NCI-H510A (cell line): ENCODE measurements at regions not wholly inside any gene's neighbourhood (a gene's known extent, or its start where the extent isn't known, plus 50 kb on each side); places are given as distances from the start of the nearest gene placed in this dataset.

Experiments
- DNase-seq: peaks from one replicate; lab custom pipeline; 2025; lab: John Stamatoyannopoulos, UW

DNA sequence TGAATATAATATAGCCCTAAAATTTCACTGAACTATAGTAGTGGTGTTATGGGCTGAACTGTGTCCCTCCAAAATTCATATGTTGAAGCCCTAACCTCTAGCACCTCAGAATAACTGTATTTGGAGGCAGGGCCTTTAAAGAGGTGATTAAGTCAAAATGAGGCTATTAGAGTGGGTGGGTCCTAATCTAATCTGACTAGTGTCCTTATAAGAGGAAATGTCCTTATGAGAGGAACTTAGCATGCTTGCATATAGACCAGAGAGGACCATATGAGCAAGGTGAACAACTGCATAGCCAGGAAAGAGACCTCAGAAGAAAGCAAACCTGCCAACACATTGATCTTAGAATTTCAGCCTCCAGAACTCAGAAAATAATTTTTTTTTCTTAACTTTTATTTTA lies 238.4 kb downstream of the ZEB2 start:
- no peak for DNase-seq

DNA sequence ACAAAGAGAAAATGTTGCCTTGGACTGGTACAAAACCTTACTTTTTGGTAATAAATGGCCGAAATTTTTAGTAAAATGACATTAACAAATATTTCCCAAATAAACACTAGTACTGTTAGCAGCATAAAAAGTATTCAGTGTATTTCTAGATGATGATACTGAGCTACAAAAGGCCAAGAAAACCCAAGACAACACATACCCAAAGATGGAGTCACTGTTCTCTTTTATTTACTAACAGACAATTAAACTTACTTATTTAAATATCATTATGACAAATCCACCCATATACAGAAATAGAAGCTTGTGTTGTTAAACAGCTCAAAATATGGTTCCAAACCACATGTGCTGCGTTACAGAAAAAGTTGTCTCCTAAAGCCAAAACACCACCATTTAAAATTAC lies 239.9 kb downstream of the ZEB2 start:
- DNase-seq, result no peak

DNA sequence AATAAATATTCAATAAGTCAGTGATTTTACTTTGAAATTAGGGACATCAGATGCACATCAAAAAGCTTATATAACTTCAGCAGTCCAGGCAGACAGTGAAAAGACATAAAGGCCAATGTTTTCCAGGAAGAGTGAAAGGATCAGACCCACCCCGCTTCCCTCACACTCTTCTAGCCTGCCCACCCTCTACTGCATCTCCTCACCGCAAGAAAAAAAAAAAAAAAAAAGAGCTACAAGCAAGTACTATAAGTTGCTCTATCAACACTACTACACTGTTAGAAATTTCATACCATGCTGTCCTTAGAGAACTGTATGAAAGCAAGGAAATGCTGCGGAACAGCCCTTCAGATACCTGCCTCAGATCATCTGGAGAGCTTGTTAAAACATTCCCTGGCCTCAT lies 240.8 kb downstream of the ZEB2 start:
- no peak for DNase-seq

DNA sequence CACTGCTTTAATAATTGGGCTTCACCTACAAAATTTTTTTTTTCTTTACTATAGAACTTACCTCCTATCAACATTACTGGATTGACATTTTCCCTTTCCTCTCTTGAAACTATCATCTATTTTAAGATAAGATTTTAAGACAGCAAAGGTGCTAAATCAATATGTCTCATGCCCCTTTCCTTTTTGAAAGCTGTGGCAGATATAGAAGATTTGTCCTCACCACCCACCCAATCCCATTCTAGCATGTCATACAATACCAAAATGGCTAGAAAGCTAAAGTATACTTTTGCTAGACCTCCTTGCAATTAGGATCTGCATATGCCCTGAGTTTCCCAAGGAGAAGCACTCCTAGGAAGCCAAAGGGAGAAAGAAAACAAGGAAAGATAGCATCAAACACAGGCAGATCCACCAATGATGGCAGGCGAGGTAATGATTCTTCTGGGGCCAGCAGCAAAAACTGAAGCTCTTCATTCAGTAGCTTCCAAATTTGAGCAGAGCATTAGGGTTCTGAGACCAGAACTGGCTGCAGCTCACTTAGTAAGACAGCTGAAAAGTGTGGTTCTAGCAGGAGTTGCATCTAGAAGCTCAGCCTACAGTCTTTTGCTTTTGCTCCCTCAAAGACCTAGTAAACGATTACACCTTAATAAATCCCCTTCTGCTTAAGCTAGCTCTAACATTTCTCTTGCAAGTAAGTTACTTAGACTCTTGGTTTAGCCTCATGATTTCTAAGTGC lies 242.1 kb downstream of the ZEB2 start:
- no peak for DNase-seq

DNA sequence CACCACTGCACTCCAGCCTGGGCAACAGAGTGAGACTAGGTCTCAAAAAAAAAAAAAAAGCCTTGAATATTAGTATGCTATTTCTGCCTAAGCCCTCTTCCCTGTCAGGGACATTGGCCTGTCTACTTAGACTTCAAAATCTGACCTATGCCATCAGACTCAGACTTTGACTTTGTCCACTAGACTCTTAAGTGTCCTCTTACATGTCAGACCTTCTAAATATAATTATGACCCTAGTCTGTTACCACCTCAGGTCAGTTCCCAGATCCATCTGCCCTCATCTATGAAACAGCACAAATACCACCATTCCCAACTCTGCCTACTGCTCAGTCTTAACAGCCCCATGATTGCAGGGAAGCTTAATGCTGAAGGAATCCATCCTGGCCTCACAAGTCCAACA lies 244.6 kb downstream of the ZEB2 start:
- DNase-seq, result no peak

DNA sequence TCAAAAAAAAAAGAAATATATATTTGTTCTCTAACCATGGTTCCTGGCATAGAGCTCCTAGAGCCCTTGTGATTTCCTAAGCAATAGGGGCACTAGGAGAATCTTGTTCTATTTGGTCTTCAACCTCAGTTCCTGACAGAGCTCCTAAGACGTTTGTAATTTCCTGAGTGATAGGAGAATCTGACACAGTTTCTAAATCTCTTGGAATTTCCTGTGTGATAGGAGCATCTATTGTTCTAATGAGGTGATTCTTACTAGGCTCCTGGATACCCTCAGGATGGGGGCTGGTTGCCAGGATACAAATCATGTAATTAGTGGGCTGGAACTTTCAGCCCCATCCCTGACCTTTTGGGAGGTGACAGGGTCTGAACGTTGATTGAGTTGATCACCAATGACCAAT lies 245.8 kb downstream of the ZEB2 start:
- DNase-seq, result no peak

DNA sequence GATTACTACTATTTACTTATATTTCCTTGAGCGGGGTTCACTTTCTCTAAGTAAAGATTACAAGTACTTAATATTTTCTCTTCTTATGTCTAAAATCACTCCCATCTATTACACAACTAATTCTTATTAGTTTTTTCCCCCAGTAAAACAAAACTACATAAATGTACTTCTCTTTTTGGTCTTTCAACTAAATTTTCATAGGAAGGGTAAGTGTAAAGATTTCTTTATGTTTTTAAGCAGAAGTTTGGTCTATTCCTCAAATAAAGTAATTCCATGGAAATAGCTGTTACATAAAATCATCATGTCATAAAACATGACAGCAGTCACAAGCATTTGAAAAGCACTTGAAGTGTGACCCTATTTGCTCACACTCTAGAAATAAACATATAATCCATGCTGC lies 249.0 kb downstream of the ZEB2 start:
- DNase-seq, result no peak

DNA sequence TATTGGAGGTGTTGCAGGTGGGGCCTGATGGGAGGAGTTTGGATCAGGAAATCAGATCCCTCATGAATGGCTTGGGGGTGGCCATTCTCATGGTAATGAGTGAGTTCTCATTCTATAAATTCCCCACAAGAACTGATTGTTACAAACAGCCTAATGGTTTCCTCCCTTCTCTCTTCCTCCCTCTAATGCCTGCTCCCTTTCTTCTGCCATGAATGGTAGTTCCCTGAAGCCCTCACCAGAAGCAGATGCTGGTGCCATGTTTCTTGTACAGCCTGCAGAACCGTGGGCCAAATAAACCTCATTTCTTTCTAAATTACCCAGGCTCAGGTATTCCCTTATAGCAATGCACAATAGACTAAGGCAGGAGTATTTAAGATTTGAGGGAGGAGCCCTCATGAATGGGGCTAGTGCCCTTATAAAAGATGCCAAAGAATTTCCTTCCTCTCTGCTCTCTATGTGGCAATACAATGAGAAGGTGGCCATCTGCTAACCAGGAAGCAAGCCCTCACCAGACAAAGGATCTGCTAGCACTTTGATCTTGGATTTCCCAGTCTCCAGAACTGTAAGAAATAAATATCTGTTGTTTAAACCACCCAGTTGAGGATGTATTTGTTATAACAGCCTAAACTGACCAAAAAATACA lies 251.8 kb downstream of the ZEB2 start:
- DNase-seq, result no peak

DNA sequence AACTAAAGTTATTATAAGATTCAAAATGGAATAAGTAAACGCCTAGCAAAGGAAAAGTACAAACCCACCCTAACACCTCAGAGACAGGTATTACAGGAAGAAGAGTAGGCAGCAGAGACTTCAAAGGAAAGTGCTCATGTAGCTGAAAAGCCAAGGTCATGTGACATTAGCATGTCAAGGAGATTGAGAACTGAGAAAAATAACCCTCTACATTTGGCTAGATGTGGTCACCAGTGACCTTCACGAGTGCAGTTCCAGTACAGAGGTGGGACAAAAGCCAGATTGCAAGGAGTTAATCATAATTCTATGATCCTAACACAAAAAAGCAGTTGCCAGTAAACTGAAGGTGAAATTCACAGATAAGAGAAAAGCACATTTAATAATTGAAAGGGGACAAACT lies 252.7 kb downstream of the ZEB2 start:
- no peak for DNase-seq

DNA sequence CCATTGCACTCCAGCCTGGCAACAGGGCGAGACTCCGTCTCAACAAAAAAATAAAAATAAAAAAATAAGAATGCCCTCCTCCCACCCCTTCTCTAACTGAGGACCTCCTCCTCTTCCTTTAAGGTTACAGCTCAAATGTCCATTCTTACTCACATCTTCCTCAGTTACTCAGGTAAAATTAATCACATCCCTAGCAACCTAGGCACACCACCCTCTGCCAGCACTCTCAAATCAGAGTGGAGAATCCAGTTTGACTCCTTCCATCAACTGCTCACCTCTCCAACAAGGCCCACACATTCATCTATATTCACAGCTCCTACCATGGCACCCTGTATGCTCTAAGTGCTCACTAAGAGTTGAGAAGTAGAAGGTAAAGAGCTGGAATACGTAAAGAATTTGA lies 254.3 kb downstream of the ZEB2 start:
- DNase-seq, result no peak

DNA sequence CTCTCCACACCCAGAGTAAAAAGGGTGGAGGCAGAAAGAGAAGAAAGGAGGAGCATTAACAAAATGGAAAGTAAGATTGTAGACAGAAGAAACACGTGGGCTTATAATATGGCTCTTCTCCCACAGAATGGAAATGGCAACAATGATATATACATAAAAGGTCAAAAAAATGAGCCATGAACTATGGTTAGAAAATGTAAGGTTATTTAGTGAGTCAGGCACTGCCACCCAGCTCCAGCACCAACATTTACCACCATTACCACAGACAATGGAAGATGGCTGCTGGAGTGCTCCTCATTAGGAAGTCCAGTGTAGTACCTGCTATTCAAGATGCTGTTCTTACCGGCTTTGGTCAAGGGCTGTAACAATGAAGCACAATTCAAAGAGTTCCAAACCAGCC lies 258.0 kb downstream of the ZEB2 start:
- no peak for DNase-seq

DNA sequence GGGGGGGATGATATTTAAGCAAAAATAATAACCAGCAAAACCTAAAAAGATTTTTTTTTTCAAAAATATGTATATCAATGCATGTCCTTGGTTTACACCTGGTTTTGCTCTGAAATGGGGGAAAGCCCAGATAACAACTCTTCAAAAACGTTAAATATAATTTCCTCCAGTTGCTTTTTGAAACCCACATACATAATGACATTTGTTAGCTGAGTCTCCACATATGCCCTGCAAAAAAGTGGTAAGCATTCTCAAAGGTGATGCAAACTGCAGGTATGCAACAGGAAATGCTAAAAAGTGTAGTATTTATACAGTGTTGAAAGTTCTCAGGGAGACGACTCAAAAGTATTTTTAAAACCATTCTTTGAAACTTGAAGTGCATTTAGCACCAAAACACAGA lies 258.6 kb downstream of the ZEB2 start:
- no peak for DNase-seq

DNA sequence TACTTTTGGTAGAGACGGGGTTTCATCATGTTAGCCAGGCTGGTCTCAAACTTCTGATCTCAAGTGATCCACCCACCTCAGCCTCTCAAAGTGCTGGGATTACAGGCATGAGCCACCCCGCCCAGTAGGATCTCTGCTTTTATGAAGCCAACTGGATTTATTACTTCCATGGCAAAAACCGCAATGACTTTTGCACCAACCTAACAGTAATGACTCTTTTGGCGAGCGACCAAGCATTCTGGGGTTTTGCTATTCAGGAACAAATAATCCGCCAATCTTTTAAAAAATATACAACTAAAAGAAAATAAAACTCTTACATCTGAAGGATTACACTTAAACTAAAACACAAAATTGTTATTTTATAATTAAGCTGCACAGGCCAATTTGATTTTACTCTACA lies 260.6 kb downstream of the ZEB2 start:
- no peak for DNase-seq

DNA sequence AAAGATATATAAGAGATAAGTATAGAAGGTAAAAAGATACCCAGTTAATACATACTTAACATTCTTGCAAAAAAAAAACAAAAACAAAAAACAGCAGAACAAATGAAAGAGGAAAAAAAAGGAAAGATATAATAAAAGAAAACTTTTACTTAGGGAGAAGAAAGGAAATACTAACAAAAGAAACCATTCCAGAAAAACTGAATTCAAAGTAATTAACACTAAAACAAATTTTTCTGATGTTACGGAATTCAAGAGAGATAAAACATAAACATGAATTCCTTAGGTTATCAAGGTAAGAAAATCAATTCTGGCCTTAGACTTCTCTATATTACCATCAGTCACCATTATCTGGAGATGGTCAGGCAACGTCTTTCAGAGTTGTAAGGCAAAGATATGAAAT lies 261.8 kb downstream of the ZEB2 start:
- DNase-seq, result no peak

DNA sequence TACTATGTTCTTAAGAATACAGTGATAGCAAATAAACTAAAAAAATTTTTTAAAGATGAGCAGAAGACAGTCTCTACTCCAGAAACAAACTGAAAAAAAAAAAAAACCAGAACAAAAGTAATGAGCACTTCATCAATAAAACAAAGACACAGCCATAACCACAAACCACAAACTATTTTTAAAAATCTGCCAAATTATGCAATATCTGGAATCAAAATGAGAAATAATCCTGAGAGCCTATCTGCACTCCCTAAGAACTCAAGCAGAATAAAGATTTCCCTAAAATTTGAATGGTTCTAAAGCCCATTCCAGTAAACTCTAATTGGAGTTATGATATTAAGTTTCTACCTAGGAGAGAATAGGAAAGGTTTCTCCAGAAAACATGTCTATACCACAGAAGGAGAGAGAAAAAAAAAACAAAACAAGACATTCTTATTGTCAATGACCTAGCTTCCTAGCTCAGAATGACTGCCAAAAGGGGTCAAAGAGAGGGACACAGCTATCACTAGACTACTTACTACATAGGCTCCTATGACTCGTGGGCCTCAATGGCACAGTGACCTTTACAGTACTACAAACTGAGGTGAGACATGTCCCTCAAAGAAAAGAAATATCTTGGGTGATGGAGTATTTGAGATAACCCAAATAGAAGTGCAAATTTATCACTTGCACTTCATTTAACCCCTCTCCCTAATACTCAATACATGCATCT lies 262.8 kb downstream of the ZEB2 start:
- no peak for DNase-seq

DNA sequence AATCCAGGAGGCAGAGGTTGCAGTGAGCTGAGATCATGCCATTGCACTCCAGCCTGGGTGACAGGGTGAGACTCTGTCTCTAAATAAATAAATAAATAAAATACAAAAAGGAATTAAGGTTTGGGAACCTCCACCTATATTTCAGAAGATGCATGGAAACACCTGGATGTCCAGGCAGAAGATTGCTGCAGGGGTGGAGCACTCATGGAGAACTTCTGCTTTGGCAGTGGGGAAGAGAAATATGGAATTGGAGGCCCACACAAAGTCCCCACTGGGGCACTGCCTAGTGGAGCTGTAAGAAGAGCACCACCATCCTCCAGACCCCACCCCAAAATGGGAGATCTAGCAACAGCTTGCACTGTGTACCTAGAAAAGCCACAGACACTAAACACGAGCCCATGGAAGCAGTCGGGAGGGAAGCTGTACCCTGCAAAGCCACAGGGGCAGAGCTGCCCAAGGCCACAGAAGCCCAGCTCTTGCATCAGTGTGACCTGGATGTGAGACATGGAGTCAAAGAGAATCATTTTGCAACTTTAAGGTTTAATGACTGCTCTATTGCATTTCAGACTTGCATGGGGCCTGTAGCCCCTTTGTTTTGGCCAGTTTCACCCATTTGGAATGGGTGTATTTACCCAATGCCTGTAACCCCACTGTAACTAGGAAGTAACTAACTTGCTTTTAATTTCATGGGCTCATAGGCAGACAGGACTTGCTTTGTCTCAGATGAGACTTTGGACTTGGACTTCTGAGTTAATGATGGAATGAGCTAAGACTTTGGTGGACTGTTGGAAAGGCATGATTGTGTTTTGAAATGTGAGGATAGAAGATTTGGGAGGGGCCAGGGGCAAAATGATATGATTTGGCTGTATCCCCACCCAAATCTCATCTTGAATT lies 265.3 kb downstream of the ZEB2 start:
- no peak for DNase-seq

DNA sequence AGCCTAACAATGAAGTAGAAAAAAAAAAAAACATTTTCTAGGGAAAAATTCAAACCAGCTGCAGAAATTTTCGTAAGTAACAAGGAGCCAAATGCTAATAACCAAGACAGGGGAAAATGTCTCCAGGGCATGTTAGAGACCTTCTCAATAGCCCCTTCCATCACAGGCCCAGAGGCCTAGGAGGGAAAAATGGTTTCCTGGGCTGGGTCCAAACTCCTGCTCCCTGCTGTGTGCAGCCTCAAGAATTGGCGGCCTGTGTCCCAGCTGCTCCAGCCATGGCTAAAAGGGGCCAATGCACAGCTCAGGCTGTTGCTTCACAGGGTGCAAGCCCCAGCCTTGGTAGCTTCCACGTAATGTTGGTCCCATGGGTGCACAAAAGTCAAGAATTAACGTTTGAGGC lies 266.2 kb downstream of the ZEB2 start:
- no peak for DNase-seq

DNA sequence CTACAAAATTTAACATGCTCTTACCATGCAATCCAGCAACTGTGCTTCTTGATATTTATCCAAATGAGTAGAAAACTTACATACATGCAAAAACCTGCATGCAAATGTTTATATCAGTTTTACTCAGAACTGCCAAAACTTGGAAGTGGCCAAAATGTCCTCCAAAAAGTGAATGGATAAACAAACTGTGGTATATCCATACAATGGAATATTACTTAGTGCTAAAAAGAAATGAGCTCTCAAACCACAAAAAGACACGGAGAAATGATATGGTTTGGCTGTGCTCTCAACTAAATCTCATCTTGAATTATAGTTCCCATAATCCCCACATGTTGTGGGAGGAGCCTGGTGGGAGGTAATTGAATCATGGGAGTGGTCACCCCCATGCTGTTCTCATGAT lies 267.2 kb downstream of the ZEB2 start:
- DNase-seq, result no peak

DNA sequence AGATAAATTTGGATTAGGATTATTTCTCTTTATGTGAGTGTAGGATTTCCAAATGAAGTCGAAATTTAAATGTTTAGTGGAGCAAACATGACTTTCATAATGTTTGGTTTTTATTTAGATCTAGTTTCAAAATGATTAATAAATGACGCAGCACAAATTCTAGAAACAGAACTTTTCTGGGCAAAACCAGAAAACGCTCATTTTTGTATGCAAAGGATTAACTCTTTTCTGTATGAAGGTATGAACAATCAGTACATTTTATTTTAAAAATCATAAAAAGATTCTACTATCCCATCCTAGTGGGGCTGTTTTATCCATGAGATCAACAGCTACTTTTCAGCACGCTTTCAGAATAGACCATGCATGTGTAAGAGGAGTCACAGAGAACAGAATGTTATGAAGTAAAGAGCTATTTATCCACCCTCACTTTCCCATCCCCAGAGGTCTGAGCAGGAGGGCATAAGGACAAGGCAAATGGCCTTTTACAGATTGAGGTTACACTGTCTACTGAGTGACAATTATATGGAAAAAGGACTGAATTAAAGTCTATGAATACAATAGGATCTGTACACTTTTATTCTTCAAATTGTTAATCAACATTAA lies 270.8 kb downstream of the ZEB2 start:
- no peak for DNase-seq

DNA sequence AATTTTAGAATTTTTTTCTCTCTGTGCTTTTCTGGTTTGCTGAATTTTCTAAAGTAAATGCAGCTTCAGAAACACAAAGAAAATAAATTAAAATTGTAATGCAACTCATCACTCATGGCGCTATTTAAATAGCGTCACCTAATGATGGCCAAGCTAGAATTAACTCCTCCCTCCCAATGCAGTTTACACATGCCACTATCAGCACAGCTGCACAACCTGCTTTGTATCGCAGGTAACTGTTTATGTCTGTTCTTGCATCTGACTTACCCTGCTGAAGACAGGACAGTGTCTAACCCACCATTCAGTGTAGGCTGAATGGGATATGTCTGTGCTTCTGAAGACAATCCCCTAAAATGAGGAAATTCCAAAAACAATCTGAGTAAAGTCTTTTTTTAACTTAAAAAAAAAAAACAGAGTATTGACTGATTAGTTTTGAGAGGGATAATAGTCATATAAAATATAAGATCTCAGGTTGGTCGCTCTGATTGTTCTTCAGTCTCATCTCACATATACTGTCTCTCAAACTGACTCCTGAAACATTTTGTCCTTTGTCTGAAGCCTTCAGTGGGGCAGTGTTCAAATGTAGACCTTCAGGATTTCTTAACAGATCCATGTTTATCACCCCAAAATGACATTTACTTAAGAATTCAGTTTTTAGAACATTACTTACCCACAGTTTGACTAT lies 271.4 kb downstream of the ZEB2 start:
- DNase-seq, result no peak

DNA sequence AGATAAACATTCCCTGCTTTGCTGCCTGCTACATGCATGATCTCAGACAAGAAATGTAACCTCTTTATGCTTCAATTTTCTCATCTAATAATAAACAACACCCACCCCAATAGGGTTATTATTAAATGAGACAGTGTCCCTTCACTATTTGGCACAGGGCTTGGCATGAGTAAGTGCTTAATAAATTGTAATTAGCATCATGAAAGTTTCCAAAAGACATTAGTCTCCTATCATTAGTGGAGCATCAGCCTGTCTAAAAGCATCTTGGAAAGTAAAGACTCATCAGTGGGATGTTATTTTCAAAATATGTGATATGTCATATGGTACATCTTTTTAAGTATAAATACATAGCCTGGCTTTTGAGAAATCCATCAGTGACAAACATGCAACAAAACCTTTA lies 275.0 kb downstream of the ZEB2 start:
- no peak for DNase-seq
